HG03520 (cell line): ENCODE measurements at regions not wholly inside any gene's neighbourhood (a gene's known extent, or its start where the extent isn't known, plus 50 kb on each side); places are given as distances from the start of the nearest gene placed in this dataset.
"Not testable (repeated sequence)": the region's sequence is repeated elsewhere in the genome, so short reads cannot be mapped to it uniquely, and the experiment has no call there.

Experiments
- ATAC-seq: cut with Tn5 transposase; IDR thresholded peaks from one replicate; pipeline ENCODE4 v1.9.1; 2021; ENCODE audit warnings: mild to moderate bottlenecking, moderate library complexity; ENCODE audit not compliant: unreplicated experiment

- not testable (repeated sequence) for ATAC-seq
Observed at GRCh38 chr3:72028726-72029125, 243.8 kb upstream of the PROK2 start.

- ATAC-seq, result not testable (repeated sequence)
Observed at GRCh38 chr3:72028307-72028706, 243.4 kb upstream of the PROK2 start.

GRCh38 chr3:72027728-72028127 is 242.8 kb upstream of the PROK2 start:
- not testable (repeated sequence) for ATAC-seq

- no peak for ATAC-seq
Observed at GRCh38 chr3:72022027-72022426, 237.1 kb upstream of the PROK2 start.

GRCh38 chr3:72021531-72021930 is 236.6 kb upstream of the PROK2 start:
- no peak for ATAC-seq

GRCh38 chr3:72018343-72018984 is 233.5 kb upstream of the PROK2 start:
- no peak for ATAC-seq

- no peak for ATAC-seq
Observed at GRCh38 chr3:72017935-72018334, 233.0 kb upstream of the PROK2 start.

GRCh38 chr3:72017311-72017710 is 232.4 kb upstream of the PROK2 start:
- no peak for ATAC-seq

GRCh38 chr3:72015463-72015862 is 230.5 kb upstream of the PROK2 start:
- no peak for ATAC-seq

- ATAC-seq, result no peak
Observed at GRCh38 chr3:72013084-72013483, 228.1 kb upstream of the PROK2 start.

GRCh38 chr3:72012363-72012762 is 227.4 kb upstream of the PROK2 start:
- no peak for ATAC-seq

- no peak for ATAC-seq
Observed at GRCh38 chr3:72011485-72011884, 226.5 kb upstream of the PROK2 start.

GRCh38 chr3:72009851-72010443 is 225.0 kb upstream of the PROK2 start:
- ATAC-seq, result no peak

- no peak for ATAC-seq
Observed at GRCh38 chr3:72008226-72008996, 223.5 kb upstream of the PROK2 start.

- ATAC-seq, result no peak
Observed at GRCh38 chr3:72006631-72007556, 221.9 kb upstream of the PROK2 start.

GRCh38 chr3:72004749-72005292 is 219.9 kb upstream of the PROK2 start:
- ATAC-seq, result no peak

GRCh38 chr3:72003936-72004335 is 219.0 kb upstream of the PROK2 start:
- no peak for ATAC-seq

GRCh38 chr3:72001758-72002157 is 216.8 kb upstream of the PROK2 start:
- ATAC-seq, result no peak

- ATAC-seq, result no peak
Observed at GRCh38 chr3:71998995-71999673, 214.2 kb upstream of the PROK2 start.

GRCh38 chr3:71997066-71997653 is 212.2 kb upstream of the PROK2 start:
- ATAC-seq, result no peak
